CD4-positive, alpha-beta T cell treated with Interleukin-21 for 1 hour (primary cell): ENCODE measurements at regions not wholly inside any gene's neighbourhood (a gene's known extent, or its start where the extent isn't known, plus 50 kb on each side); places are given as distances from the start of the nearest gene placed in this dataset.

Experiments
- DNase-seq: peaks from one replicate; pipeline ENCODE4 v3.0.0-alpha.2; 2020

GRCh38 chr15:93249623-93250022 is 160.6 kb upstream of the RGMA start:
- DNase-seq: no peak

DNA sequence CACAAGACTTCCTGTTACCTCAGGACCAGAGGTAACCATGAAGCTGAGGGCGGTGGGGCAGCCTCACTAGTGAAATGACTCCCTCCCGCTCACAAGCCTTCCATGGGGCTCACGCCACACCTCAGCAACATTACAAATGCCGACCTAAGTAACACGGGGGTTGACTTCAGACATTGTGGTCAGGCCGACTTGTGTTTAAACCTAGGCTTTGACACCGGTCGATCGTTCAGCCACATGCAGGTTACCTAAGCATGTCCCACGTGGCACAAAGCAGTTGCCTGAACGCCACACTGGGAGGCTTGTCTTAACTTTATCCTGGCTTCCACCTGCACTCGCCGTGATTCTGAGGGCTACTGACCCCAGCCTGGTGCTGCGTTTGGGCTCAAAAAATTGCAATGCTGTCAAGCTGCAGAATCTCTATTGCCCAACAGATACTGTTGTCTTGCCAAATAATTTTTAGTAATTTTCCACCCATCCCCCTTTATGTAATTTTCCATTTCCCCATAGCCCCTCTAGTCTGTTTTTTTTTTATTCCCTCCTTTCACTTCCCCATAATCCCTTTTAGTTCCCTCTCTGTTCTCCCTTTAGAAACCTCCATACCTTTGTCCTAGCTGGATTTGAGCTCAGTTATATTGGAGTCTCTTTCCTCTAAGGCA is 158.6 kb upstream of the RGMA start:
- no peak for DNase-seq

- DNase-seq: no peak
Measured at GRCh38 chr15:93246266-93247242, 157.5 kb upstream of the RGMA start.

DNA sequence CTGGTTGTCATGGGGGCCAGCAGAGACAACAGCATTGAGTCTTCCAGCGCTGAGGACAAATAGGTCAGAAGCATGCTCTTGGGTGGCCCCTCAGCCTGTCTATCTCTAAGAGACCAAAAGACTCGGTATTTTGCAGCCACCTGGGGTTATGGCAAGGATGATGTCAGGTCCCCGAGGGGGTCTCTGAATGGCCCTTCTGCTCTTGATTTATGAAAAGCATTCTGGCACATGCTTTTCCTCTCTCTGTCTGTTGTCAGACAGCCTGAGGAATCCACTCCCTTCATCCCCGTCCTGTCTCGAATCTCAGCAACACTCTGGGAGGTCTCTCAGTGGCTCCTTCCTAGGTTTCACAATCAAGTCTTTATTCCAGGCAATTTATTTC is 156.6 kb upstream of the RGMA start:
- DNase-seq: no peak

DNA sequence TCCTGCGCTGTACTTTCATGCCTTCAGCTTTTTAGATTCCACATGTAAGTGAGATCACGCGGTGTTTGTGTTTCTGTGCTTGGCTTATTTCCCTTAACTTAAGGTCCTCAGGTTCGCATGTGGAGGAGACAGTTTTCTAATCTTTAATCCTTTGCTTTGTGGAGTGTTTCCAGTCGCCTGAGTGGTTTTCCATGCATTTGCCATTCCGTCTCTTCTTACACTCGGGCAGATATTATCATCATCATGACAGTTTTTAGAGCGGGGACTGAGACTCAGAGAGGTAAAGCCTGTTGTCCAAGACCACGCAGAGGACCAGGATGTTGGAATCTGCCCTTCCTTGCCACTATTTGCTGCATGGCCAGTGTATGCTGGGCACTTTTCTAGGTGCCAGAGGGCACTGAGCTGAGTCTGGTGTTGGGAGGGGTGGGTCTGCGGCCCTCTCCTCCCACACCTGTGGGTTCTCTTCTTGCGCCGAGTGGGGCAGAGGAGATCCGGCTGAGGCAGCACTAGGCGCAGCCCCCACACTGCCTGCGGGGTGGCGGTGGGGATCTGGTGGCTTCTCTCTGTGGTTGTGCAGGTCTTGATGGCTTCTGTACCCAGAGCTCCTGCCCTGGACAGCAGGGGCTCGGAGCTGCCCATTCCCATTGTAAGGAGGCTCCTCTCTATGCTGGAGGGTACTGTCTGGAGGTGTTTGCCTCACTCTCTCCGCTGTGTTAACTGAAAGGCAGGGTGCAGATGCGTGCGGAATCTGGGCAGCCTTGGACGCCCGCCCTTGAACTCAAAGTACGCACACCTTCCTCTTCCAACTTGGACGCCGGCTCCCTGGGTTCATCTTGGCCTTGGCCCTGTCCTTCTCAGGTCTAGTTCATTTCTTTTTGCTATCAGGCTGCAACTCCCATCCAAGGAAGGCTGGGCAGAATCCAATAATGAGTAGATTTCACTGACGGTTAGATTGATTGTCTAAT is 156.0 kb upstream of the RGMA start:
- no peak for DNase-seq

DNA sequence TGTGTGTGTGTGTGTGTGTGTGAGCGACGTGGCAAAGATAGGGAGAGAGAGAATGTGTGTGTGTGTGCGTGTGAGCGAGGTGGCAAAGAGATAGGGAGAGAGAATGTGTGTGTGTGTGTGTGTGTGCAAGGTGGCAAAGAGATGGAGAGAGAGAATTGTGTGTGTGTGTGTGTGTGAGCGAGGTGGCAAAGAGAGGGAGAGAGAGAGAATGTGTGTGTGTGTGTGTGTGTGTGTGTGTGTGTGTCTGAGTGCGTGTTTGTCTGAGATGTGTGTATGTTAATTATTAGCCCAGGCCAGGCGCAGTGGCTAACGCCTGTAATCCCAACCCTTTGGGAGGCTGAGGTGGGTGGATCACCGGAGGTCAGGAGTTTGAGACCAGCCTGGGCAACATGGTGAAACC is 154.6 kb upstream of the RGMA start:
- no peak for DNase-seq

DNA sequence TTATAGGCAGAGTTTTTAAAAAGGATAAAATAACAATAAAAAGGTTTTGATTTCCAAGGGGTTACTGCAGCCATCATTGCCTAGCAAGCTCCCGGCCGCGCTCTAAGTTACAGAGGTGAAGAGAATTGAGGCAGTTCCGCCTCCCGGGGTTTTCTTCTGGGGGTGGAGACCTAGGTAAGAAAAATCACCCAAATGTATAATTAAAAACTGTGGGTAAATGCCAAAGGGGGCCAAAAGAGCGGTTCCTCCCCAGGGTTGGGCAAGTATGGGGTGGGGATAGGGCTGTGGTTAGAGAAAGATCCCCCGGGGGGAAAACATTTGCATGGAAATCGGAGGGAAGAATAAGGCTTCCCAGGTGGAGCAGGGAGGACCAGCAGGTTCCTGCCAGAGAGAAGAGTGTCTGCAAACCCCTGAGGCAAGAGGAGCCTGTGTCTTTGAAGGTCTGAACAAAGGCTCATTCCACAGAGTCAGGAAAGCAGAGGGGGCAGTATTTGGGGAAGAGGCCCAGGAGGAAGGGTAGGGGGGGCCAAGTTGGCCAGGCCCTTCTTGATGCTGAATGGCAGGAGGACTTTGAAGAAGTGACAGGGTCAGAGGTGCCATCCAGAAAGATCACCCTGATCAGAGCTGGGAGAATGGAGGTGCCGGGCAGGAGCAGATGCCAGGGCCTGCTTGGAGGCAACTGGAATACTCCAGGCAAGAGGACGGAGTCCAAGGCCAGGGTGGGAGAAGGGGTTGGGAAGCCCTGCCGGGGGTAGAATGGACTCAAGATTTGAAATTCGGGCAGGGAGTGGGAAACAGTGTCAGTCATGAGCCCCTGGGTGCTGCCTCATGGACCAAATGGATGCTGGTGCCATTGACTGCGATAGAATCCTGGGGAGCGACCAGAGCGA is 152.9 kb upstream of the RGMA start:
- no peak for DNase-seq

DNA sequence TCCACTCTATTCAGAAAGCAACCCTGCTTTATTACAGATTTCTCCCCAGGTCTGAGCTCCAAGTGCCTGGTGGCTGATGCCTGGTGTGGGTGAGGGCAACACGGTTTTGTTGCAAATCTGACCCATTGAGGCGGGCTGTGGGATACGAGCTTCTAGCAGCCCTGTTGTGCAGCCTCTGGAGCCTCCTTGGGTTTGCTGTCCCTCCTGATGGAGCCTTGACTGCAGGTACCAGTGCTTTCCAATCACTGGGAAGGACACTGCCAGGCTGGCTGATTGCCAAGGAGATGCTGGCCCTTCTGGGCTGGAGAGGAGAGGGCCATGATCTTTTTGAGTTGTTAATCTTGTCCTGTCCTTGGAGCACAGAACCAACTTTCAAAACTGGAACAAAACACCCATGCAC is 151.0 kb upstream of the RGMA start:
- DNase-seq: no peak

DNA sequence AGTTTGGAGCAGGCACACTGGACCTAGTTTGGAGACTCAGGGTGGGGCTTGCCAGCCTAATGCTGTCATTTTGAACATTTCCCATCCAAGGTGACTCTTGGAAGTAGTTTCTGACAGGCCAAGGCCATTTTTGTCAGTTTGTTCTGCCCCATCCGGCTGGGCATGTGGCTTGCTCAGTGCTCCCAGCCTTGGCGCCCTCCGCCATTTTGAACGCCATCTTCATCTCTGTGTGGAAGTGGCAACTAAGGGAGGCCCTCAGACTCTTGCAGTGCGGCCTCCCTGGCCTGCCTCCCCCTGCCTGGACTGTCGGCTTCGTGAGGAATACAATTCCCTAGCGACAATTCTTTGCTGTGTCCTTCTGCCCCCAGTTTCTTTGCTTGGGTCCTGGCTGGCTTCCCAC is 150.6 kb upstream of the RGMA start:
- DNase-seq: no peak

DNA sequence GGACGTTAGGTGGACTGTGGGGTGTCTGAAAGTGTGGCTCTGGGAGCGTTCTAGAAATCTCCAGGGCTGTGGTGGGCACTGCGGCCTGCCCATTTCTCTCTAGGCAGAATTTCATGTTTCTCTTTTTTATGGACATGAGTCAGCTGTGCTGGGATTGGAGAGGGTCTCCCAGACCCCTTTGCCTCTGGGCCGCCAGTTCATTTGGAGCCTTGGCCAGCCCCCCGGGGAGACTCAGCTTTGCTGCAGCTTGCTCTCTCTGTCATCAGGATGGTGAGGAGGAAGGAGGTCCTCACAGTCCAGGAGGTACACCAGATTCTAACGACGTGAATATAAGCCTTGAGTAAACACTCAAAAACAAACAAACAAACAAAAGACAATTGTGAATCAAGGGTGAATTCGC is 149.6 kb upstream of the RGMA start:
- DNase-seq: no peak

DNA sequence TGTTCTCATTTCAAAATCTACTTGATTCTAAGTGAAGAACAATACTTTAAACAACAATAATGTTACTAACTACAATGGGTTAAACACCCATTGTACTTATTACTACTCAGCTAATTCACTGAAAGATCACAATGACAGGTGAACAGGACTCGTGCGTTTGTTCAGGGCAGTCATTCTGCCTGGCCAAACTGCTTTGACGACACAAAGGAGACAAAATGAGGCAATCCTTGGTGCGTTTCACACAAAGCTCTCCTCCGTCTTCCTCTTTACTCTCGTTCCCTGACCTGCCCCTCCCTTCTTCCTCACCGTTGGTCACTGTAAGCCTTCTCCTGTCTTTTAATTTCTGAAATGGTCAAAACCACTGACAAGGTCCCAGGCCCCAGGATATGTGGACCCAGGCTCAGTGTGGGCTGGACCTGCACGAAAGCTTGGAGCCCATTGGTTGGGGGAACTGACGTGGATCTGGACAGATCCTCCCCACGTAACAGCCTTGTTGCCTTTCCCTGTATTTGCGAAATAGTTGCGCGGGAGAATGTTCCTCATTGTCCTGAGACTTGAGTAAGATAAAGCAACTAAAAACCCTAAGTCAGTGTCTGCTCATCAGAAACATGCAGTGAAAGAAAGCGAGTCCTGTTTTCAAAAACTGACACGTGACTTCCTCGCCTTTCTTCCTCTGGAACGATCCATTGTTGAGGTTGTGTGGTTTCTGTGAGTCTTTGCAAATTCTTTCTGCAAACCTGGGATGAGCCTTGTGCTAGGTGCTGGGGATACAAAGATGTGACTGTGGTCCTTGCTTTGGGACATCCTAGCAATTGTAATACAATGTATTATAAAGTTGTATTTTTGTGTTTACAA is 147.1 kb upstream of the RGMA start:
- DNase-seq: peak; percentile 2

- no peak for DNase-seq
Measured at GRCh38 chr15:93235269-93235668, 146.3 kb upstream of the RGMA start.

DNA sequence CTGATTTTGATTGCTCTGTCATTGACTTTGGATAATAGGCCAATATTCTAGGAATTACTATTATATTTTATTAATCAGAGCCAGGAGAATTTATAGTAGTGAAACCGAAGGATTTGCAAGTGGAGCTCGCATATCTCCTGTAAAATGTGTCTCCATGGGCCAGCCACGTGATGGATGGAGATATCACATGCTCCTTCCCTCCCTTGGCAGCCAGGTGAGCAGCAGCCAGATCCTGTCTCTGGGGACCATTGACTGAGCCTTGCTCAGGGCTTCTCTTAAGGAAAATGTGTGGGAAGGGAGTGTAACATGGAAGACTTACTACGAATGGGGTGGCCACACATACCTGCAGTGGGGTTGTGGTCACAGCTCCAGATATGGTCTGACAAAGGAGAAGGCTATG is 144.7 kb upstream of the RGMA start:
- no peak for DNase-seq

DNA sequence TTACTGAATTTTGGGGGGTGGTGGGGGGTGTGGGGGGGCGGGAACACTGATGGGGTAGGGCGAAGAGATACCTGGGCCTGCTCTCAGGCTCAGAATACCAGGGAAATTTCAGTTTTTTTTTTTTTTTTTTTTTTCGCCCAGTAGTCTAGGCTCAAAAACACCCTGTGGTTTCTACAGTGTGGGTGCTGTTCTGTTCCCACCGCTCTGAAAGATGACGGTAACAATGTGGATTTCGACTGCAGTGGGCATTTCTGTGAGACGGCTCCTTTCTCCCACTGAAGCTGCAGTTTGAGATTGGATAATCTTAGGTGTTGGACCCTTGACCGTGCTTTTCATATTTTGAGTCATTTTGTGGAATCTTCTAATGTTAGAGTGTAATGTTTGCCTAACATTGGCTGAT is 143.8 kb upstream of the RGMA start:
- DNase-seq: no peak

- no peak for DNase-seq
Measured at GRCh38 chr15:93231994-93232393, 143.0 kb upstream of the RGMA start.

- DNase-seq: no peak
Measured at GRCh38 chr15:93231261-93231925, 142.4 kb upstream of the RGMA start.

DNA sequence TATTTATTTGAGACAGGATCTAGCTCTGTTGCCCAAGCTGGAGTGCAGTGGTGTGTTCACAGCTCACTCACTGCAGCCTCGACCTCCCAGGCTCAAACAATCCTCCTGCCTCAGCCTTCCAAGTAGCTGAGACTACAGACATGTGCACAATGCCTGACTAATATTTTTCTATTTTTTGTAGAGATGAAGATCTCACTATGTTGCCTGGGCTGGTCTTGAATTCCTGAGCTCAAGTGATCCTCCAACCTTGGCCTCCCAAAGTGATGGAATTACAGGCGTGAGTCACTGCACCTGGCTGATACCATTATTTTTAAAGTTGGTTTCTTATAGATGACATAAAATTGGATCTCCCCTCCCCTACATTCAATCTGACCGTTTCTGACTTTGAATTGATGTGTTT is 139.5 kb upstream of the RGMA start:
- DNase-seq: no peak

GRCh38 chr15:93223803-93224202 is 134.8 kb upstream of the RGMA start:
- no peak for DNase-seq

DNA sequence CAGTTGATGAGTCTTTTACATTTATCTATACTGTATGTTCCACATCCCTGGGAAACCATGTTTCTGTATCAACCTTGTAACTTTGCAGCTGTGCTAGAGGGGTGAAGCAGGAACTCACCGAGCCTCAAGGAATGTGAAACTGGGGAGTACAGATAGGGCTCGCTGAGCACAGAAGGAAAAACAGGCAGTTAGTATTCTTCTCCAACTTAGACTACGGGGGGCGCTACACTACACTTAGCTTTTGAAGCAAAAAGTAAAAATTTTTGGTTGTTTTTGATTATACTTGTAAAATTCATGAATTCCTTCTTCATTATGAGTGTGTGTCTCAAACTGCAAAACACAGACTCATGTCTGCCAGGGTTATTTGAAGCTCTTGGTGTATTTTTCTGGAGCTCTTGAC is 132.7 kb upstream of the RGMA start:
- no peak for DNase-seq

DNA sequence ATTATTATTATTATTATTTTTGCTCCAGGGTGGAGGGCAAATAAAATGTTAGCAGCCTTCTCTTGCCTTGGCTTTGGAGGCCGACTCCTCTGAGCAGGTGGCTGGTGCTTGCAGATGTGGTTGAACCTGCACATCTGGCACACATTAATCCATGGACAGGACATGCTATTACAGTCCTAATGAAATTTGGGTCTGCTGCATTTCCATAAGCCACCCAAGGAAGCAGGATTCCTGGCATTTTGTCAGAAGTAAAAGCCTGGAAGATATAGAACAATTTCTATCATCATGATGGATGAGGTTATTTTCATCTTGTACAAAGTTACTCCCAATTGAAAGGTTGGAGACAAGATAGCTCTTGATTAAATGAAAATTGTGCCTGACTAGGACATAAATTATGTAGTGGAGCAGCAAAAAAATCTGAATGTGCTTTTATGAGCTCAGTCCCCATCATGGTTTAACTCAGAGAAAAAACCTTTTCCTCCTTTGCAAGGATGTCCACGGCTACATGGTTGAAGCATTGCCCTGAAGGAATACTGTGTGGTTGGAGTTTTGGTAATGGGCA is 130.9 kb upstream of the RGMA start:
- no peak for DNase-seq
